ENCODE measurements at regions not wholly inside any gene's neighbourhood (a gene's known extent, or its start where the extent isn't known, plus 50 kb on each side); places are given as distances from the start of the nearest gene placed in this dataset.

DNA sequence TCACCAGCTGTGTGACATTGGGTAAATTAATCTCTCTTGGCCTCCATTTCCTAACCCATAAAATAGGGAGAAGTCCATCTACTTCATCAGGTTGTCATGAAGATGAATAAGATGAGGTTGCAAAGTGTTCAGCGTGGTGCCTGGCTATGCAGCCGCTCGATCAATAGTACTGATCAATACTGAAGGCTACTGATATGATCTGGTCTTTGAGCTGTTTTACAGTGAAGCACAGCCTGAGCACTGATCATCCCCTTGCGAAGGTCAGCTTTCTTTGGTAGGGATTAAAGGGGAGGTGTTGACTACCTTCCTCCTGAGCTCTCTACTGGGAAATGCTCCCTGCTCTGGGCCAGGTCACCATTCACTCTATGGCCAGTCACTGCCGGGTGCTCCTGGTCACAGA is 108.4 kb upstream of the NOCT start:
- ATAC-seq (no peak), DNase-seq (no peak)
- CTCF ChIA-PET = no interaction called here
- H3K4me1 Mint-ChIP-seq = no peaks in the 10 kb centered on the region
- intact Hi-C loops (cut with DNase I, micrococcal nuclease) = no loop called here
- H3K27ac Mint-ChIP-seq = no peak overlapping the region
- H3K9me3 Mint-ChIP-seq (ENCODE audit: low read depth) = no peaks in the 10 kb centered on the region
- POLR2A ChIA-PET = no interaction called here
- H3K27me3 Mint-ChIP-seq = peaks cover 1% of the 10 kb centered on the region
- H3K36me3 Mint-ChIP-seq (ENCODE audit: low read depth) = no peaks in the 10 kb centered on the region
- H3K4me3 Mint-ChIP-seq = no peak overlapping the region

DNA sequence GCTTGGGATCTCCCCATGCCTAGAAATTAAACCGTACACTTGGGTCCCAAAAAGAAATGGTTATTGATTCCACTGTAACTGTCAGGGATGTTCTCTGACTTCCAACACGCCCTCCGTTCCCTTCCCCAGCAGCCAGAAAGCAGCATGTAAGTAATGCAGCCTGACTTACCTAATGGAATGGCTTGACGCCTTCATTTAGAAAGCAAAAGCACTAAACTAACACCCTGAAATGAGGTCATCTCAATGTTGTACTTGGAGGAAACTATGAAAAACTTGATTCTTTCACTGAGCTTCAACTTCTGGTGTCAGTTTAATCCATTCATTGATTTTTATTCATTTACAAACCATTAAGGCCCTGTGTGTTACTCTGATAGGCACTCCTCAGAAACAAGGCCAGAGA is 110.8 kb upstream of the NOCT start:
- H3K4me3 Mint-ChIP-seq = no peak overlapping the region
- no peaks in the 10 kb centered on the region for H3K36me3 Mint-ChIP-seq (ENCODE audit: low read depth)
- POLR2A ChIA-PET = no interaction called here
- peaks cover 4% of the 10 kb centered on the region for H3K27me3 Mint-ChIP-seq
- CTCF ChIA-PET = interaction anchor here (1.0 kb wide), 1 partner anchor 11 kb away, joined by 4 read pairs; no protein-coding TSS in a partner anchor
- H3K27ac Mint-ChIP-seq = peak overlapping the region; percentile 0
- H3K4me1 Mint-ChIP-seq = no peaks in the 10 kb centered on the region
- intact Hi-C loops (cut with DNase I, micrococcal nuclease) = no loop called here
- no peak for DNase-seq
- H3K9me3 Mint-ChIP-seq (ENCODE audit: low read depth) = no peaks in the 10 kb centered on the region
- ATAC-seq = no peak

DNA sequence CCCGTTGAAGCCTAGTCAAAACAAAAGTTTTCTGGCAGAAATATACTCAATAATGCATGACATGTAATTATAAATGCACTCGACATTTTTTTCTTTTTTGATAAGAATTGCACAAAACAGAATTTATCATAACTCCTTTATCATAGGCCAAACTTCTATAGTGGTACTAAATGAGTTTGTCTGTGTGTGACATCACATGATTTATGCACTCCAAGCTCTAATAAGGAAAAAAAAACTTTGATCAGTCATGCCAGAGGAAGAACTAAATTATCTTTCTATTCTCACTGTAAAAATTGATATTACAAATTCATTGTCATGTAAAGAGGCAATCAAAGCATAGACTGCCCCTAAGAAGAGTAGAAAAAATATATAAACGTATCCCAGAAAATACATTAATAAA is 112.4 kb upstream of the NOCT start:
- ChIA-PET POLR2A (no interaction called here), CTCF (interaction anchor here (1.4 kb wide), 1 partner anchor 32 kb away, joined by 3 read pairs; no protein-coding TSS in a partner anchor)
- DNase-seq (no peak), ATAC-seq (no peak)
- Mint-ChIP-seq H3K9me3 (ENCODE audit: low read depth) (no peaks in the 10 kb centered on the region), H3K4me3 (no peak overlapping the region), H3K36me3 (ENCODE audit: low read depth) (no peaks in the 10 kb centered on the region), H3K27ac (no peak overlapping the region), H3K4me1 (peaks cover under 1% of the 10 kb centered on the region), H3K27me3 (peaks cover 4% of the 10 kb centered on the region)
- intact Hi-C loops (cut with DNase I, micrococcal nuclease) = no loop called here

DNA sequence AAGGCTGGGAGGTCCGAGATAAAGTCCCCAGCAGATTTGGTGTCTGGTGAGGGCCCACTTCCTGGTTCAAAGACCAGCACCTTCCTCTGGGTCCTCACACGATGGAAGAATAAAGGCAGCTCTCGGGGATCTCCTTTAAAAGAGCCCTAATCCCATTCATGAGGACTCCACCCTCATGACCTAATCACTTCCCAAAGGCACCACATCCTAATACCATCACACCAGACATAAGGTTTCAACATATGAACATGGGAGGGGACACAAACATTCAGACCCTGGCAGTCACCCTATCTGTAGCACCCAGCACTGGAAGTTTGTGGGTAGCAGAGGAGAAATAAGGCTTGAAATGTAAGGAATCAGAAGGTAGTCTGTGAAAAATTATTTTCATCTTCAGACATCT is 112.9 kb upstream of the NOCT start:
- intact Hi-C loops (cut with DNase I, micrococcal nuclease) = no loop called here
- no peak overlapping the region for H3K4me3 Mint-ChIP-seq
- H3K27me3 Mint-ChIP-seq = peaks cover 2% of the 10 kb centered on the region
- no peaks in the 10 kb centered on the region for H3K9me3 Mint-ChIP-seq (ENCODE audit: low read depth)
- H3K27ac Mint-ChIP-seq = no peak overlapping the region
- H3K36me3 Mint-ChIP-seq (ENCODE audit: low read depth) = no peaks in the 10 kb centered on the region
- DNase-seq (no peak), ATAC-seq (no peak)
- ChIA-PET POLR2A (no interaction called here), CTCF (interaction anchor here (1.4 kb wide), 1 partner anchor 31 kb away, joined by 3 read pairs; no protein-coding TSS in a partner anchor)
- H3K4me1 Mint-ChIP-seq = peaks cover 5% of the 10 kb centered on the region

DNA sequence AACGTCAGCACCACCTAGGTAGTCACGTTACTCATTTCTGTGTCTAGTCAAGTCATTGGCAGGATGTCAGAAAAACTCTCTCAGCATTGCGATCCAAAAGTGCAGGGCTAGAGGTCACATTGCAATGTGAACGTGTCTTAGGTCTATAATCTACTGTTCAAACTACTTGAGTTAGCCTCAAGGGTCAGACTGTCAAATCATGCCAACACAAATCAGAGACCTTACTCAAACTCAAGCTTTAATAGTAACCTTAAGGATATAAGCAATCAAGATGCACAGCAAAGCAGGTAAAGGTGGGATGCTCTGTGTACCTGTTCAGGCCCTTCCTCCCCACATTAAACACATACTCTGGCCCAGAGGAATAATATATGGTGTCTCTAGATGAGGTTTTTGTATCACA is 114.4 kb upstream of the NOCT start:
- H3K36me3 Mint-ChIP-seq (ENCODE audit: low read depth) = no peaks in the 10 kb centered on the region
- no peak overlapping the region for H3K4me3 Mint-ChIP-seq
- peaks cover 5% of the 10 kb centered on the region for H3K27me3 Mint-ChIP-seq
- ChIA-PET CTCF (no interaction called here), POLR2A (no interaction called here)
- intact Hi-C loops (cut with DNase I, micrococcal nuclease) = no loop called here
- no peaks in the 10 kb centered on the region for H3K9me3 Mint-ChIP-seq (ENCODE audit: low read depth)
- H3K4me1 Mint-ChIP-seq = peaks cover 7% of the 10 kb centered on the region
- ATAC-seq (no peak), DNase-seq (no peak)
- H3K27ac Mint-ChIP-seq = no peak overlapping the region

DNA sequence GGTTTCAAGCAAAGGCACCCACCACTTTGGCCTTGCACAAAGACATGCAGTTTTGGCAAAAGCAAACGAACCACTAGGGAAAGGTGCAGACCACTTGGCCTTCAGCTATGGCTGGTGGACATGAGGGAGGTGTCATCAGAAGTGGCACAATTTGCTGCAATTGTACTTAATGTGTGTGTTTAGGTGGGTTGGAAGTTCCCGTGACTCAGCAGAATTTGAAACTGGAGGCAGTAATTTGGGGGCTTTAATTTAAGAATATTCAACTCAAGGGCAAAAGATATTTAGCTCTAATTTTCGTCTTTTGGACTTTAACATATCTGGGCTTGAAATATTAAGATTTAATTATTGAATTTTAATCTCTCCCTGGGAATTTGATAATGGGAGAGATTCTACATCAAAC is 115.6 kb upstream of the NOCT start:
- Mint-ChIP-seq H3K9me3 (ENCODE audit: low read depth) (no peaks in the 10 kb centered on the region), H3K4me3 (no peak overlapping the region), H3K4me1 (peaks cover 7% of the 10 kb centered on the region), H3K36me3 (ENCODE audit: low read depth) (no peaks in the 10 kb centered on the region), H3K27me3 (peaks cover 7% of the 10 kb centered on the region), H3K27ac (no peak overlapping the region)
- ChIA-PET POLR2A (no interaction called here), CTCF (interaction anchor here (0.8 kb wide), 1 partner anchor 12 kb away, joined by 3 read pairs; no protein-coding TSS in a partner anchor)
- ATAC-seq (no peak), DNase-seq (no peak)
- intact Hi-C loops (cut with DNase I, micrococcal nuclease) = no loop called here

DNA sequence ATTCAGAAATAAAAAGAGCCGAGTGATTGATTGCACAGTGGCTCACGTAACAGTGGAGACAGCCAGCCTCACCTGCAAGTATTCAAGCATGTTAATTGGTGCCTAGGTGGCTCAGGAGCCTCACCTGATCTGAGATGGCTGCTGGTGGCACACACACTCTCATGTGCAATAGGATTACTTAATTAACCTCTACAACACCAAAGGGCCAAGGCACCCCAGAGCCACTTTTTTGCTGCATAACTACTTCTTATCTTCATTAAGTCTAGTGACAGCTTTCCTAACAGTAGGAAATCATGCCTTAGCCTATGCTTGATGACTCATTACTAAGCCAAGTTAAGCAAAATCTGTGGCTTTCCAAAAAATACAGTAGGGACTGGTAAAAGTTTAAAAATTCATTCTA is 117.3 kb upstream of the NOCT start:
- no peak for ATAC-seq
- ChIA-PET CTCF (interaction anchor here (1.6 kb wide), 1 partner anchor 27 kb away, joined by 9 read pairs; no protein-coding TSS in a partner anchor), POLR2A (no interaction called here)
- no peak overlapping the region for H3K4me3 Mint-ChIP-seq
- intact Hi-C loops (cut with DNase I, micrococcal nuclease) = no loop called here
- H3K36me3 Mint-ChIP-seq (ENCODE audit: low read depth) = no peaks in the 10 kb centered on the region
- no peaks in the 10 kb centered on the region for H3K9me3 Mint-ChIP-seq (ENCODE audit: low read depth)
- peaks cover 9% of the 10 kb centered on the region for H3K4me1 Mint-ChIP-seq
- DNase-seq = no peak
- no peak overlapping the region for H3K27ac Mint-ChIP-seq
- peaks cover 7% of the 10 kb centered on the region for H3K27me3 Mint-ChIP-seq

DNA sequence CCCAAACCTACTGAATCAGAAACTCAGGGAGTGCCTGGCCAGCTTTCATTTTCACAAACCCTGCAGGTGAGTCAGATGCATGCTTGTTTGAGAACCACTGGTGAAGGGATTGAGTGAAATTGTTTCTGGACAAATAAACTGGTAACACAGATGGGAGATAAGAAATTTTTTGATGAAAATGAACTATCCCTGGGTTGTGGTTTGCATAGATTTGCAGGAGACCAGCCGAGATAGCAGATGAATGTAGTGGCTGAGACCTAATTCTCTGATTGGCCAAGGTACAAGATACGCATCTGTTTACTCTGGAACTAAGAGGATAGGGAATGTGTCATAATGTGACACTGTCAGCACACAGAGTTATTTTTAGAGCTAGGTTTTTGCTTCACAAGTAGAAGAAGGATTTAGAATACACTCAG is 117.8 kb upstream of the NOCT start:
- H3K27ac Mint-ChIP-seq = no peak overlapping the region
- POLR2A ChIA-PET = no interaction called here
- no peaks in the 10 kb centered on the region for H3K9me3 Mint-ChIP-seq (ENCODE audit: low read depth)
- H3K27me3 Mint-ChIP-seq = peaks cover 7% of the 10 kb centered on the region
- DNase-seq (peak; percentile 24), ATAC-seq (peak; percentile 51)
- no peak overlapping the region for H3K4me3 Mint-ChIP-seq
- H3K36me3 Mint-ChIP-seq (ENCODE audit: low read depth) = no peaks in the 10 kb centered on the region
- intact Hi-C loops (cut with DNase I, micrococcal nuclease) = no loop called here
- CTCF ChIA-PET = interaction anchor here (1.6 kb wide), 1 partner anchor 27 kb away, joined by 9 read pairs; no protein-coding TSS in a partner anchor
- H3K4me1 Mint-ChIP-seq = peaks cover 10% of the 10 kb centered on the region

DNA sequence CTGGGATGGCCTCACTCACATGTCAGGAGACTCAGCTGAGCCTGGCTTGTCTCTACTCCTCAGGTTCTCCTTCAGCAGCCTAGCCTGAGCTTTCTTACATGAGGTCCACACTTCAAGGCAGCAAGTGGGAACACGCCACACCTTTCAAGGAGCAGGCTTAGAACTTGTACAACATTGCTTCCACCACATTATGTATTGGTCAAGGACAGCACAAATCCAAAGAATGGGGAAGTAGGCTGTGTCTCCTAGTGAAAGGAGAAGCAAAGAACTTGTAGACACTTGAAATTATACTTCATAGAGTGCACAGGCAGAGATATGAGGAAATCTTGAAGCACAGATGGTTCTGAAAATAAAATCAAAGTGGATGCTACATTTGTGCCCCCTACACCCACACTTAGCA is 120.9 kb upstream of the NOCT start:
- Mint-ChIP-seq H3K27ac (no peak overlapping the region), H3K4me1 (peaks cover 17% of the 10 kb centered on the region), H3K36me3 (ENCODE audit: low read depth) (no peaks in the 10 kb centered on the region), H3K27me3 (peaks cover 9% of the 10 kb centered on the region), H3K4me3 (no peak overlapping the region), H3K9me3 (ENCODE audit: low read depth) (no peaks in the 10 kb centered on the region)
- POLR2A ChIA-PET = no interaction called here
- CTCF ChIA-PET = no interaction called here
- DNase-seq (no peak), ATAC-seq (no peak)
- intact Hi-C loops (cut with DNase I, micrococcal nuclease) = no loop called here

DNA sequence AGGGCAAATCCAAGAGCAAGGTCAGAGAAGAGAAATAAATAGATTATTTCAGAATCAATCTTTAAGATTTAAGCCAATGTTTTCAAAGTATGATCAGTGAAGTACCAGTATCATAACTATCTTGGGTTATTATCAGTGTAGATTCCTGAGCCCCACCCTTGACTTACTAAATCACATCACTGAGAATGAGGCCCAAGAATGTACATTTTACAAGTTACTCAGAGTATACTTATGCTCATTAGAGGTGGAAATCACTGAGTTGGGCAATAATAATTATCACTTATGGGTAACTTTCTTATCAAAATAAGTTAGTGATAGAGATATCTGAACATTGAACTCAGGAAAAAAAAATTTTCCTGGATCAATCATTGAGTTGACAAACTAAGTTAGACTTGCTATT is 121.6 kb upstream of the NOCT start:
- H3K4me3 Mint-ChIP-seq = no peak overlapping the region
- peaks cover 17% of the 10 kb centered on the region for H3K4me1 Mint-ChIP-seq
- ChIA-PET POLR2A (no interaction called here), CTCF (no interaction called here)
- H3K27me3 Mint-ChIP-seq = peaks cover 9% of the 10 kb centered on the region
- intact Hi-C loops (cut with DNase I, micrococcal nuclease) = no loop called here
- ATAC-seq (no peak), DNase-seq (no peak)
- H3K9me3 Mint-ChIP-seq (ENCODE audit: low read depth) = no peaks in the 10 kb centered on the region
- H3K36me3 Mint-ChIP-seq (ENCODE audit: low read depth) = no peaks in the 10 kb centered on the region
- no peak overlapping the region for H3K27ac Mint-ChIP-seq

DNA sequence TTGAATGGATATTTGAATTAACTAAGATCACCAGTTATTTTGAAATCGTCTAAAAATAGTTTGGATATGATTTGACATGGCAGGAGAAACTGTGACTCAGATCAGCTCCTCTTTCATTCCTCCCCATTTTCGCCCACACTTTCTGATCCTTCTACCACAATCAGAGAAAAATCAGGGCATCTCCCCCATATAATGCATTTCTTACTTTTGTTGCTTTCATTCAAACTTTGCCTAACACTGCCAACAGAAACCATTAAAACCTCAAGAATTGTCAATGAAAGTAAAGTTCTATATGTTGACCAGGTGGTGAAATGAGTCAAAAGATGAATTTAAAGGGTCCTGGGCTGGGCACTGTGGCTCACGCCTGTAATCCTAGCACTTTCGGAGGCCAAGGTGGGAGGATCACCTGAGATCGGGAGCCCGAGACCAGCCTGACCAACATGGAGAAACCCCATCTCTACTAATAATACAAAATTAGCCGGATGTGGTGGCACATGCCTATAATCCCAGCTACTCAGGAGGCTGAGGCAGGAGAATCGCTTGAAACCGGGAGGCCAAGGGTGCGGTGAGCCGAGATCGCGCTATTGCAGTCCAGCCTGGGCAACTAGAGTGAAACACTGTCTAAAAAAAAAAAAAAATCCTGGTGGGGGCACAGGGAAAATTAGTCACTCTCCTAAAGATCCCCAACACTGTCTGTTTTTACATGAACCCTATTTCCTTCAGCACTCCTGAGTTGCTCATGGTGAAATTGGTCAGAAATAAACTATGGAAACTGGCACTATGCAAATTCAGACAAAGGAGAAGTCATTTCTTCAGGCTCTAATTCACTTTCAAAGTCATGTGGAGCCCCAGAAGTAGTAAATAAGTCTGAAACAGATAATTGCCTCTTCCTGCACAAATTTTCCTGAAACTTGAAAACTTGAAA is 122.8 kb upstream of the NOCT start:
- no peaks in the 10 kb centered on the region for H3K9me3 Mint-ChIP-seq (ENCODE audit: low read depth)
- intact Hi-C loops (cut with DNase I, micrococcal nuclease) = no loop called here
- H3K4me3 Mint-ChIP-seq = no peak overlapping the region
- CTCF ChIA-PET = no interaction called here
- no peaks in the 10 kb centered on the region for H3K36me3 Mint-ChIP-seq (ENCODE audit: low read depth)
- ATAC-seq = peak; percentile 57
- peak; percentile 16 for DNase-seq
- peaks cover 13% of the 10 kb centered on the region for H3K27me3 Mint-ChIP-seq
- POLR2A ChIA-PET = no interaction called here
- H3K27ac Mint-ChIP-seq = no peak overlapping the region
- peaks cover 12% of the 10 kb centered on the region for H3K4me1 Mint-ChIP-seq

DNA sequence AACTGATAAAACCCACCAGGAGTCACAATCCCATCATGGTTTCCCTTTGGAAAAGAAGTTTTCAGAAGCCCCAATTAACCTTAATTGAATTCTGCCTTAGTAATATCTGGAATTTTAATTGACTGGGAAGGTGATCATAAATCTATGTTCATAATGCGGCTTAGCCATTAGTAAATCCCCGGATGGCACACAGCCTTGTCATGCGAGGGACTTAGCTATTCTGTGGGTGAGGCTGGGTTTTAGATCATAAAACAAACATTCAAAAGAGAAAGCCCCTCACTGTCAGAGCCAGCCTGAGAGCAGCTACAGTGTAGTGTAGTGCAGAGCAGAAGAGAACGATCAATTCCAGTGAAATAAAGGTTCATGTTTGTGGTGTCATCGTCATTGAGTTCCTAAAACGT is 124.0 kb upstream of the NOCT start:
- intact Hi-C loops (cut with DNase I, micrococcal nuclease) = no loop called here
- H3K36me3 Mint-ChIP-seq (ENCODE audit: low read depth) = no peaks in the 10 kb centered on the region
- H3K27me3 Mint-ChIP-seq = peaks cover 11% of the 10 kb centered on the region
- H3K4me1 Mint-ChIP-seq = peaks cover 10% of the 10 kb centered on the region
- DNase-seq = no peak
- ChIA-PET POLR2A (no interaction called here), CTCF (no interaction called here)
- no peak overlapping the region for H3K27ac Mint-ChIP-seq
- no peak overlapping the region for H3K4me3 Mint-ChIP-seq
- no peak for ATAC-seq
- no peaks in the 10 kb centered on the region for H3K9me3 Mint-ChIP-seq (ENCODE audit: low read depth)
